ENCODE measurements at regions not wholly inside any gene's neighbourhood (a gene's known extent, or its start where the extent isn't known, plus 50 kb on each side); places are given as distances from the start of the nearest gene placed in this dataset.

DNA sequence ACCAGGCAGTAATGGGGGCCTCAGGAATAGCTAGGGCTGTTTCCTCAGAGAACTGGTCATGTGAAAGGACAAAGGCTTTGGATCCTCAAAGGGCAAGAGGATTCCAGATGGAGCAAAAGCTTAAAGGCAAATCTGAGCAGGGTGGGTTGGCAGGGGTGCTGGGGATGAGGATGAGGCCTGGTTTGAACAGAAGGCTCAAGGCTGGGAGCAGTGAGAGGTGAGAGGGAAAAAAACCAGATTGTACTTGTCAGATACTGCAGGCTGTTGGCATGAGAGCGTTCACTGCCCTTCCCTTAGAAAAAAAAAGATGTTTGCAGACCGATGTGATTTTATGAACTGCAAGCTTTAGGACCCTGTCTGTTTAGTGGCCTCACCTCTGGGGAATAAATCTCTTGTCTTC, 63.4 kb downstream of the PABIR2 start:
- no peak for DNase-seq
- H3K4me3 Mint-ChIP-seq = no peak overlapping the region
- no peaks in the 10 kb centered on the region for H3K36me3 Mint-ChIP-seq
- no peak for ATAC-seq (ENCODE audit: low read depth in 2 of 2)
- H3K27ac Mint-ChIP-seq = no peak overlapping the region
- no peaks in the 10 kb centered on the region for H3K9me3 Mint-ChIP-seq
- no peaks in the 10 kb centered on the region for H3K4me1 Mint-ChIP-seq
- H3K27me3 Mint-ChIP-seq = peaks cover 0 to 14% (median 7%) of the 10 kb centered on the region in 3 donors

DNA sequence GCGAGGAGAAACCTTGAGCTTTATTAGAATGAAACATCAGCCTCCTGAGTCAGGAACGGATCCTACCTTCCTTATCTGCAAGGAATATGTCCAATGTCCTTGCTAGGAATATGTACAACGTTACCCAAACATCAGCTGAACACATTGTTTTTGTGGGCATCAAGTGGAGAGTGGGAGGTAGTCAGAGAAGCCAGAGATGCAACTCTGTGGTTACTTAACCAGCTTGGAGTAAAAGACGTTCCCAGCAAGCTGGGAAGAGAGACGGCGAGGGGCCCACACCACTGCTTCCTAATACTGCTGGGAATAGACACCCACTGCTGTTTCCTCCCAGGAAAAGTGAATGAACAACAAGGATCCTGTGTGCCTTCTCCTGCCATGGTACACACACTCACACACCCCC, 64.3 kb downstream of the PABIR2 start:
- Mint-ChIP-seq H3K36me3 (no peaks in the 10 kb centered on the region), H3K4me3 (peak overlapping the region in 1 of 8 donors; percentile 26), H3K27ac (no peak overlapping the region), H3K27me3 (peaks cover 0 to 13% (median 1%) of the 10 kb centered on the region in 3 donors), H3K4me1 (no peaks in the 10 kb centered on the region), H3K9me3 (peaks cover 0 to 2% (median 0%) of the 10 kb centered on the region in 7 donors)
- DNase-seq (no peak), ATAC-seq (ENCODE audit: low read depth in 2 of 2) (no peak)

DNA sequence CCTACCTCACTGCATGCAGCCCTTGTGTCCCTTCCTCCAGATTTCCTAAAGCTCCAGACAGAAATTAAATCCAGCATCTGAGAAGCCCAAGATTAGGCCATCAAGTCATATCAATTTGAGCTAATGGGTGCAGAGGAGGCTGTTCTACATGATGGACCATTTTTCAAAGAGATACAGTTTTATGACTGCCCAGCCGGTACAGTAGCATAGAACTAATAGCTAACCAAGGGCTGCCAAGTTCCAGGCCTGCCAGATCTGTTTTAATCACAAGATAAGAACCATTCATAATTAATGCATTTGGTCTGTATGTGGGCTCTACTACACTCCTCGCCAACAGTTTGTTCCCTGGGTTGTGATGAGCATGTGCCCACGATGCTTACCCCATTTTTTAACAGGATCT, 64.9 kb downstream of the PABIR2 start:
- DNase-seq = no peak
- peaks cover 0 to 2% (median 0%) of the 10 kb centered on the region in 7 donors for H3K9me3 Mint-ChIP-seq
- no peaks in the 10 kb centered on the region for H3K4me1 Mint-ChIP-seq
- ATAC-seq (ENCODE audit: low read depth in 2 of 2) = no peak
- H3K4me3 Mint-ChIP-seq = no peak overlapping the region
- H3K27ac Mint-ChIP-seq = no peak overlapping the region
- no peaks in the 10 kb centered on the region for H3K36me3 Mint-ChIP-seq
- H3K27me3 Mint-ChIP-seq = peaks cover 0 to 11% (median 0%) of the 10 kb centered on the region in 3 donors

DNA sequence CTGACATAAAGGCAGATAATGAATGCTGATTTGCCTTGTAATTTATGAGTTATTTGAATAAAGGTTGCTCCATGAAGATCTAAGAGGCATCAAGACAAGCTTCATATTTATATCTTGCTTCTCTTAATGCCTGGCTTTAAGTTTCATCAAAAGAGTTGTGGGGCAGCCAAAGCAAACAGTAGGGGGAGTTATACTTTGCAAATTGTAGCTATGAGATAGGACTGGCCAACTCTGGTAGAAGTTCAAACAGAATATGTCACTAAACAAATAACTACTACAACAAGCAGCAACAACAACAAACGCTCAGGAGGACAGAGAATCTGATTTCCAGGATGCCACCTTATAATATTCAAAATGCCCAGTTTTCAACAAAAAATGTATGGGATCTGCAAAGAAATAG, 69.1 kb upstream of the PLAC1 start:
- H3K4me1 Mint-ChIP-seq = no peaks in the 10 kb centered on the region
- DNase-seq (no peak), ATAC-seq (ENCODE audit: low read depth in 2 of 2) (no peak)
- H3K4me3 Mint-ChIP-seq = no peak overlapping the region
- H3K36me3 Mint-ChIP-seq = no peaks in the 10 kb centered on the region
- peaks cover 0 to 3% (median 0%) of the 10 kb centered on the region in 7 donors for H3K9me3 Mint-ChIP-seq
- H3K27ac Mint-ChIP-seq = no peak overlapping the region
- H3K27me3 Mint-ChIP-seq = peaks cover 0 to 19% (median 0%) of the 10 kb centered on the region in 3 donors

DNA sequence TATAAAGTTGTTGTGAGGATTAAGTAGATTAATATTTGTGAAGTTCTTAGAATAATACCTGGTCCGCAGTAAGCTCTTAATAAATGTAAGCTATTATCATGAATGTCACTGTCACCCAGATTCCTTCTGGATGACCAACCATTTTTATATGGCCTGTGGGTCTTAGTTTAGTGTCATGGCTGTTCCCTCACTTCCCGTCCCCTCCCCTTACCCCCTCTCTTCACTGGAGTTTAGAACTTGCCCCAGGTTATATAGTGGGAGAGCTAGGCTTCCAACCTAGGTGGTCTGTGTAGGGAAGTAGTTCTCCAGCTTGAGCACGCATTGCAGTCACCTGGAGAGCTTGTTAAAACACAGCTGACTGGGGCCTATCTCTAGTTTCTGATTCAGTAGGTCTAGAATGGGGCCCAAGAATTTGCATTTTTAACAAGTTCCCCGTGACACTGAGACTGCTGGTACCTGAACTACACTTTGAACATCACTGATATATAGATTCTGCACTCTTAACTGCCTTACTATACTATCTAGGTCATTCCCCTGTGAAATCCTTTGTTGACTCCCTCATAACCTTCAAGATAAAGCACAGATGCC, 66.9 kb upstream of the PLAC1 start:
- DNase-seq = no peak
- no peak for ATAC-seq (ENCODE audit: low read depth in 2 of 2)
- Mint-ChIP-seq H3K4me3 (no peak overlapping the region), H3K27me3 (peaks cover 0 to 19% (median 0%) of the 10 kb centered on the region in 3 donors), H3K9me3 (peaks cover 0 to 8% (median 3%) of the 10 kb centered on the region in 7 donors), H3K36me3 (no peaks in the 10 kb centered on the region), H3K4me1 (no peaks in the 10 kb centered on the region), H3K27ac (no peak overlapping the region)

DNA sequence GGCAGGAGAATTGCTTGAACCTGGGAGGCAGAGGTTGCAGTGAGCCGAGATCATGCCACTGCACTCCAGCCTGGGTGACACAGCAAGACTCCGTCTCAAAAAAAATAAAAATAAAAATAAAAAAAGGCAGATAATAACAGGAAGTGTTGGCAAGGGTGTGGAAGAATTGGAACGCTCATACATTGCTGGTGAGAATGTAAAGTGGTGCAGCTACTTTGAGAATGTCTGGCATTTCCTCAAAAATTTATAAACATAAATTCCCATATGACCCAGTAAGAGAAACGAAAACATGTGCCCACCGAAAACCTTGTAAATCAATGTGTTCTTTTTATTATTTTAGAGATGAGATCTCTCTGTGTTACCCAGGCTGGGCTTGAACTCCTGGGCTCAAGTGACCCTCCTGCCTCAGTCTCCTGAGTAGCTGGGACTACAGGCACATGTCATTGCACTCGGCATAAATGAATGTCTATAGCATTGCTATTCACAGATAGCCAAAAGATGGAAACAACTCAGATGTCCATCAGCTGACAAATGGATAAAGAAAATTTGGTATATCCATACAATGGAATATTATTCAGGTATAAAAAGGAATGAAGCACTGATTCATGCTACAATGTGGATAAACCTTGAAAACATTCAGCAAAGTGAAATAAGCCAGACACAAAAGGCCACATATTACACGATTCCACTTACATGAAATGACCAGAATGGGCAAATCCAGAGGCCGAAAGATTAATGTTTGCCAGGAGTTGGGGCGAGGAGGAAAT, 63.7 kb upstream of the PLAC1 start:
- H3K27ac Mint-ChIP-seq = no peak overlapping the region

DNA sequence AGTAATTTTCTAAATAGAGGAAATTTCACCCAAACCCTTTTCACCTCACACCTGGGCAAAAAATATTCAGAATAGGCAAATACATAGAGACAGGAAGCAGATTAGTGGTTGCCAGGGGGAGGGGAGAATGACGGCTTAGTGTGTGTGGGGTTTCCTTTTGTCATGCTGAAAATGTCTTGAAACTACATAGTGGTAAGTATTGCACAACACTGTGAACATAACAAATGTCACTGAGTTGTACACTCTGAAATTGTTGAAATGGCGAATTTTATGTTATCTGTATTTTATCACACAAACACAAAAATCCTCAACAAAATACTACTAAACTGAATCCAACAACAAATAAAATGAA, 60.7 kb upstream of the PLAC1 start:
- Mint-ChIP-seq H3K4me1 (no peaks in the 10 kb centered on the region), H3K4me3 (no peak overlapping the region), H3K27ac (no peak overlapping the region), H3K27me3 (peaks cover 0 to 9% (median 0%) of the 10 kb centered on the region in 3 donors), H3K9me3 (peaks cover 0 to 8% (median 3%) of the 10 kb centered on the region in 7 donors), H3K36me3 (no peaks in the 10 kb centered on the region)
- DNase-seq (no peak), ATAC-seq (ENCODE audit: low read depth in 2 of 2) (no peak)

More for the DNA sequence above, 63.7 kb upstream of the PLAC1 start:
- H3K27me3 Mint-ChIP-seq = peaks cover 0 to 16% (median 0%) of the 10 kb centered on the region in 3 donors
- ATAC-seq (ENCODE audit: low read depth in 2 of 2) (no peak), DNase-seq (no peak)
- peaks cover 0 to 8% (median 3%) of the 10 kb centered on the region in 7 donors for H3K9me3 Mint-ChIP-seq
- no peaks in the 10 kb centered on the region for H3K4me1 Mint-ChIP-seq
- H3K36me3 Mint-ChIP-seq = no peaks in the 10 kb centered on the region
- H3K4me3 Mint-ChIP-seq = no peak overlapping the region

DNA sequence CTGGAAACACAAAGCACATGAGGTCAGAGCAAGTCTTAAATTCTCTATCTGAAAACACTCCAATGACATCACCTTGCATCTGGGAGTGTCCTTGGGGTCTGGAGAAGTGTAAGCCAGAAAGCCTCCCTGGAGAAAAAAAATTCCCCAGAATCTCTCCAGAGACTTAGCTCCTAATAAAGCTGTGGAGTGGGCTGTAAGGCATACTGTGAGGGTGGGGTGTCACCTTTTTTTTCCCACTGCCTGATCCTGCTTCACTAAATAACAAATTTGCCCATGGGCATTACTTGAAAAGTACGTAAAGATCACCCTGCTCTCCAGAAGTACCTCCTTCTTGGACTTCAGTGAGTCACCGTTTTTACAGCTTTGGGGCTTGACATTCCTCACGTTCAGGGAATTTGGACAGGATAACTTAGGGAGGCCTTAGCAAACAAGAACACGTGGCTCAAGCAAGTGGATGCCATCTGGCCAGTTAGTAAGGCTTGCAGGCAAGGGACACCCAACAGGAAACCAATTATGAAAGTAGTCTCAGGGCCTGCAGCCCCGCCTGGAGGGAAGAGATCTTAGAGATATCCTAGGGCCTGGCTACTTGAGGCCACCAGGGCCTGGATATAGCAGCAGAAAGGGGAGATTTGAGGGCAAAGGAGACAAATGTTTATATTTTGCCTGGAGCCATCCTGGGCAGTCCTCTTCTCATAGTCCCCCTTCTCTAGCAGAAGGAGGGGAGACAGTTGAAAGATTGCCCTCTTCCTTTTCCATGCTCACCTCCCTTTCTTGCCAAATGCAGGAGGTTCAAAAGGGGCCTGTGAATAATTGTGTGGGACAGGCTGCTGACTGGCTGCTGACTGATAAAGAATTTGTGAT, 60.1 kb upstream of the PLAC1 start:
- no peak for ATAC-seq (ENCODE audit: low read depth in 2 of 2)
- no peak for DNase-seq
- Mint-ChIP-seq H3K4me3 (no peak overlapping the region), H3K27me3 (peaks cover 0 to 10% (median 0%) of the 10 kb centered on the region in 3 donors), H3K36me3 (no peaks in the 10 kb centered on the region), H3K4me1 (no peaks in the 10 kb centered on the region), H3K27ac (no peak overlapping the region), H3K9me3 (peaks cover 0 to 8% (median 3%) of the 10 kb centered on the region in 7 donors)

DNA sequence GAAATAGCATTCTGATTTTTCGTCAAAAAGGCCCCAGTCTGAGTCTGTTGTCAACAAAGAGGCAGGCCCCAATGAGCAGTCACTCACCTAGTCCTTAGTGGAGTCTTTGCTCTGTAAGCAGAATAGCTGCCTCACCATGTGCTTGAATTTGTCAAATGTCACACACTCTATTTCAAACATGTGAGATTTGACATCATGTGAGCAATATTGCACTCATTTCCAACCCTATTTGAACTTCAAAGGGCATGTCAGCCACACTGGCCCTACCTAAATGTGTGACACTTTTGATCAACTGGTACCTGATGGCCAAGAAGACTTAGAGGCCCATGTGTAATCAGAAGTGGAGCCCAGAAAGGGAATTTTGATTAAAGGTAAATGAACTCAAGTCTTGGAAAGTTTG, 59.4 kb upstream of the PLAC1 start:
- peaks cover 0 to 10% (median 0%) of the 10 kb centered on the region in 3 donors for H3K27me3 Mint-ChIP-seq

DNA sequence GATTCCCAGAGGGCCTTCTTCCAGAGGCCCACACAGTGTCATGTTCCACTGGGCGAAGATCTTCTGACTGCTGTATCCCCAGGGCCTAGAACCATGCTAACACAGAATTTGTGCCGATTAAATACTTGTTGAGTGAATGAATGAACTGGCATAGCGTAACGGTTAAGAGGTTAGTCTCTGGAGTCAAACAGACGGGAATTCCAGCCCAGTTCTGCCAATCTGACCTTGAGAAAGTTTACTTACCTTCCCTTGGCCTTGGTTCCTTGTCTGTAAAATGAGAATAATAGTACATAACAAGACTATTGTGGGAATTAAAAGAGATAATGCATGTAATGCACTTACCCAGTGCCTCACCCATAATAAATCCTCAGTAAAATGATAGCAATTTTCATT, 58.3 kb upstream of the PLAC1 start:
- Mint-ChIP-seq H3K9me3 (peaks cover 0 to 3% (median 0%) of the 10 kb centered on the region in 7 donors), H3K27ac (peak overlapping the region in 1 of 6 donors; percentile 56), H3K36me3 (no peaks in the 10 kb centered on the region), H3K4me1 (no peaks in the 10 kb centered on the region), H3K4me3 (peak overlapping the region in 1 of 8 donors; percentile 20), H3K27me3 (peaks cover 0 to 10% (median 0%) of the 10 kb centered on the region in 3 donors)
- ATAC-seq (ENCODE audit: low read depth in 2 of 2) (no peak), DNase-seq (no peak)

More for the DNA sequence above, 59.4 kb upstream of the PLAC1 start:
- Mint-ChIP-seq H3K4me3 (no peak overlapping the region), H3K36me3 (no peaks in the 10 kb centered on the region), H3K27ac (no peak overlapping the region), H3K4me1 (no peaks in the 10 kb centered on the region), H3K9me3 (peaks cover 0 to 8% (median 3%) of the 10 kb centered on the region in 7 donors)
- DNase-seq (no peak), ATAC-seq (ENCODE audit: low read depth in 2 of 2) (no peak)

DNA sequence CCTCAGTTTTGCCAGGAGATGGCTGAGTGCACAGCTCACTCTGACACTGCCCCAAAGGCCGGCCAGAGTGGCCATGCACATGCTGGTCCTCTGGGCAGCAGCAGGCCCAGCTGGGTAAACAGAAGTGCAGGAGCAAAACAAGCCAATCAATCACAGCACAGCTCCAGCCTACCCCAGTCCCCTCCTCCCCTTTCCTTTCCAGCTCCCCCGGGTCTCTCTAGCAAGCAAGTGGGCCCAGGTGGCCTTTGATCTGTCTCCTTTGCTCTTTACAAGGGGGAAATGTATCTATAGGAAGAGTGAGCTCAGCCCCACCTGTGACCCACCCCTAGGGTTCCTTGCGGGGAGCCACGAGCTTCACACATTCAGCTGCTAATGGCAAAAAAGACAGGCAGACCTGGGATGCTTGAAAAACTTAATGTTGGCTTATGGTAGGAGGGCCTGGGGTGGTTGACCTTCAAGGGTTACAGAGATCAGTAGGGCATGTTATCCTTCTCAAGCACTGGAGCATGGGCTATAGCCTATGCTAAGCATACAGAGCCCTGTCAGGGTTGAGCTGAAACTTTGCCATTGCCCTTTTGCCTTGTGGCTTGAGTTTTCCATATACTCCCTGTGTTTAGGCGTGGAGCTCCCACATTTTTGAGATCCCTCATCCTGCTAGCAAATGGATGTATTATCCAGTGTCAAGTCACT, 57.8 kb upstream of the PLAC1 start:
- H3K36me3 Mint-ChIP-seq = no peaks in the 10 kb centered on the region
- no peak overlapping the region for H3K27ac Mint-ChIP-seq
- H3K4me1 Mint-ChIP-seq = no peaks in the 10 kb centered on the region
- no peak overlapping the region for H3K4me3 Mint-ChIP-seq
- DNase-seq = no peak
- H3K9me3 Mint-ChIP-seq = peaks cover 0 to 2% (median 0%) of the 10 kb centered on the region in 7 donors
- peaks cover 0 to 10% (median 0%) of the 10 kb centered on the region in 3 donors for H3K27me3 Mint-ChIP-seq
- no peak for ATAC-seq (ENCODE audit: low read depth in 2 of 2)

DNA sequence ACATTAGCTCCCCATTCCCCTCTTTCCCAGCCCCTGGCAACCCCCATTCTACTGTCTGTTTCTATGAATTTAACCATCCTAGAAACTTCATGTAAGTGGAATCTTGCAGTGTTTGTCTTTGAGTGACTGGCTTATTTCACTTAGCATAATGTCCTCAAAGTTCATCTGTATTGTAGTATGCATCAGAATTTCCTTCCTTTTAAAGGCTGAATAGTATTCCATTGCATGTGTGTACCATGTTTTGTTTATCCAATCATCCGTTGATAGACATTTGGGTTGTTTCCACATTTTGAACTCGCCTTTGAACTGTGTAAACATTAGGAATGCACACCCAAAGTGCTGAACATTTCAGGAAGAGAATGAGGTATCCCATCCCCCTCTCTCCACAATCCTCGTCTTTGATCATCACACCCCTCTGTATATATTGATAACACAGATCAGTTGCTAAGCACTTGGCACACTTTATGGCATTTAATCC, 56.4 kb upstream of the PLAC1 start:
- Mint-ChIP-seq H3K4me3 (no peak overlapping the region), H3K27me3 (peaks cover 0 to 10% (median 0%) of the 10 kb centered on the region in 3 donors), H3K27ac (no peak overlapping the region), H3K9me3 (peaks cover 0 to 2% (median 0%) of the 10 kb centered on the region in 7 donors), H3K4me1 (no peaks in the 10 kb centered on the region), H3K36me3 (no peaks in the 10 kb centered on the region)
- ATAC-seq (ENCODE audit: low read depth in 2 of 2) = no peak
- DNase-seq = no peak

DNA sequence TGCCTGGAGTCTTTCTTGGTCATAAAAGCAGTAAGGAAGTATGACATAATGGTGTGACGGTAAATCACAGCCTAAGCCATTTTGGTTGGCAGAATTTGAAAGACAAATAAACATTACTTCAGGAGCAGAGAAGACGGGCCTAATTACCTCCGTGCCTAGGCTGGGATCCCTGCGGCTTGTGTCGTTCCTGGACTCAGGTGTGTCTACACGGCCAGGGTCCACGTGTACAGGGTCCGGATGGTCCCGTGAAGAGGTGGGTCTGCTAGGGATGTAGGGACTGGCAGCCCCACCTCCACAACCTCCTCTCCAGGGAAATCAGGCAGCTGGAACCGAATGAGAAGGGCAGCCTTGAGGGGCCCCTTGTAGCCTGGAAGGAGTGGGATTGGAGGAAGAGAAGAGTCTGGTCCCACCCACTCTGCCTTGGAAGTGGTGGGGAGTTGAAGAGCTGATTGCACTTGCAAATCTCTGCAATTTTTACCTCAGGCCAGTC, 55.4 kb upstream of the PLAC1 start:
- peaks cover 0 to 10% (median 0%) of the 10 kb centered on the region in 3 donors for H3K27me3 Mint-ChIP-seq
- no peak overlapping the region for H3K4me3 Mint-ChIP-seq
- H3K4me1 Mint-ChIP-seq = no peaks in the 10 kb centered on the region
- ATAC-seq (ENCODE audit: low read depth in 2 of 2) (no peak), DNase-seq (no peak)
- H3K9me3 Mint-ChIP-seq = peaks cover 0 to 2% (median 0%) of the 10 kb centered on the region in 7 donors
- no peaks in the 10 kb centered on the region for H3K36me3 Mint-ChIP-seq
- H3K27ac Mint-ChIP-seq = no peak overlapping the region

Measured in naive B cell (primary cell).